ENCODE measurements at regions not wholly inside any gene's neighbourhood (a gene's known extent, or its start where the extent isn't known, plus 50 kb on each side); places are given as distances from the start of the nearest gene placed in this dataset.
"Not testable (repeated sequence)": the region's sequence is repeated elsewhere in the genome, so short reads cannot be mapped to it uniquely, and the experiment has no call there.

GRCh38 chr4:55028196-55028595 is 97.2 kb downstream of the KDR start:
- ATAC-seq (replicated peaks in 1 of 2) (no peak), DNase-seq (no peak)
- H3K36me3 Mint-ChIP-seq (ENCODE audit: insufficient read depth in 2 of 2): no peaks in the 10 kb centered on the region
- H3K27me3 Mint-ChIP-seq (ENCODE audit: low read depth): peaks cover 10% of the 10 kb centered on the region
- H3K4me1 Mint-ChIP-seq (ENCODE audit: low read depth): no peaks in the 10 kb centered on the region
- H3K4me3 Mint-ChIP-seq: no peak overlapping the region
- H3K9me3 Mint-ChIP-seq: no peaks in the 10 kb centered on the region
- H3K27ac Mint-ChIP-seq: no peak overlapping the region

- no peak overlapping the region for H3K27ac Mint-ChIP-seq
- no peaks in the 10 kb centered on the region for H3K4me1 Mint-ChIP-seq (ENCODE audit: low read depth)
- H3K9me3 Mint-ChIP-seq: no peaks in the 10 kb centered on the region
- H3K4me3 Mint-ChIP-seq: no peak overlapping the region
- no peak for DNase-seq
- peaks cover 5% of the 10 kb centered on the region for H3K27me3 Mint-ChIP-seq (ENCODE audit: low read depth)
- ATAC-seq (replicated peaks in 1 of 2): no peak
- no peaks in the 10 kb centered on the region for H3K36me3 Mint-ChIP-seq (ENCODE audit: insufficient read depth in 2 of 2)
Observed at GRCh38 chr4:55027596-55027995, 97.8 kb downstream of the KDR start.

DNA sequence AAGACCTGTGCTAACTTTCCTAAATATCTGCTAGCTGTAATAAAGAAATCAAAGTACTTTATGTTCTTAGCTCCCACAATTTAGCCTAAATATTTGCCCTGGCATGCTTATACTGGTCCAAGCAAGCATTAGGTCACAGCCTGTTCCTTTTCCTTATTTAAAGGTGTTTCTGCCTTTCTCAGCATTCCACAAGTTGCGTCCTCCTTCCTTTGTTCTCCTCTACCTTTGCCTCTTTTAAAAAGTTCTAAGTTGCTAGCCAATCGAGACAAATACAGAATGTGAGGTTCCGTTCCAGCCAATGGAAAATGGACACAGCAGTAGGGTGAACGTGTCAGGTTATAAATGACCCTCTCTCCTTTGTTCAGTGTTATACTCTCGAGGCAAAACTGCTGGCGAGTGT is 99.9 kb downstream of the KDR start:
- H3K4me3 Mint-ChIP-seq; DNase-seq; H3K4me1 Mint-ChIP-seq (ENCODE audit: low read depth); H3K27ac Mint-ChIP-seq; H3K27me3 Mint-ChIP-seq (ENCODE audit: low read depth); H3K36me3 Mint-ChIP-seq (ENCODE audit: insufficient read depth in 2 of 2); H3K9me3 Mint-ChIP-seq; ATAC-seq (replicated peaks in 1 of 2): not testable (repeated sequence)

- no peaks in the 10 kb centered on the region for H3K4me1 Mint-ChIP-seq (ENCODE audit: low read depth)
- H3K27ac Mint-ChIP-seq: no peak overlapping the region
- H3K4me3 Mint-ChIP-seq: no peak overlapping the region
- H3K36me3 Mint-ChIP-seq (ENCODE audit: insufficient read depth in 2 of 2): no peaks in the 10 kb centered on the region
- no peaks in the 10 kb centered on the region for H3K9me3 Mint-ChIP-seq
- ATAC-seq (replicated peaks in 1 of 2) (no peak), DNase-seq (no peak)
- peaks cover 20% of the 10 kb centered on the region for H3K27me3 Mint-ChIP-seq (ENCODE audit: low read depth)
Observed at GRCh38 chr4:55023030-55023429, 102.4 kb downstream of the KDR start.

GRCh38 chr4:55021214-55021613 is 104.2 kb downstream of the KDR start:
- H3K27me3 Mint-ChIP-seq (ENCODE audit: low read depth): peaks cover 20% of the 10 kb centered on the region

DNA sequence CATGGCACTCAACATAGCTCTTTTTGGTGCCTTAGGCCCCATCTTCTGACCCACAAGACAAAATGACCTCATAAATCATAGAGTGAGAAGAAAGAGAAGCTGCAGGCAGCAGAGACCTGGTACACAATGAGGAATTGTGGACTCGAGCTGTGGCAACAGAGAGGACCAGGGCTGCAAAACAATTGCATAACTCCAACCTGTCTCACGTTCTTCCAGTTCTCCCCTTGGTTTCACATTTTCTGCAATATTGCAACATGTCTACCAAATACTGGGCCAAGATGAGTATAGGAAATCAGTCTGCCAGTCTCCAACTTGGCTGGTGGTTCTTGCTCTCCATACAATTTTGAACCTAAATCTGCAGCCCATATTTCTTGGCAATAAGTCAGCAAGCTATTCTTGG is 105.3 kb downstream of the KDR start:
- no peak overlapping the region for H3K27ac Mint-ChIP-seq
- H3K36me3 Mint-ChIP-seq (ENCODE audit: insufficient read depth in 2 of 2): no peaks in the 10 kb centered on the region
- no peak for DNase-seq
- ATAC-seq (replicated peaks in 1 of 2): no peak
- no peaks in the 10 kb centered on the region for H3K4me1 Mint-ChIP-seq (ENCODE audit: low read depth)
- no peak overlapping the region for H3K4me3 Mint-ChIP-seq
- peaks cover 0 to 2% of the 10 kb centered on the region in 2 donors for H3K9me3 Mint-ChIP-seq
- peaks cover 20% of the 10 kb centered on the region for H3K27me3 Mint-ChIP-seq (ENCODE audit: low read depth)

More at GRCh38 chr4:55021214-55021613, 104.2 kb downstream of the KDR start:
- Mint-ChIP-seq H3K4me1 (ENCODE audit: low read depth) (no peaks in the 10 kb centered on the region), H3K9me3 (no peaks in the 10 kb centered on the region), H3K27ac (no peak overlapping the region), H3K4me3 (no peak overlapping the region), H3K36me3 (ENCODE audit: insufficient read depth in 2 of 2) (no peaks in the 10 kb centered on the region)
- no peak for ATAC-seq (replicated peaks in 1 of 2)
- DNase-seq: no peak

DNA sequence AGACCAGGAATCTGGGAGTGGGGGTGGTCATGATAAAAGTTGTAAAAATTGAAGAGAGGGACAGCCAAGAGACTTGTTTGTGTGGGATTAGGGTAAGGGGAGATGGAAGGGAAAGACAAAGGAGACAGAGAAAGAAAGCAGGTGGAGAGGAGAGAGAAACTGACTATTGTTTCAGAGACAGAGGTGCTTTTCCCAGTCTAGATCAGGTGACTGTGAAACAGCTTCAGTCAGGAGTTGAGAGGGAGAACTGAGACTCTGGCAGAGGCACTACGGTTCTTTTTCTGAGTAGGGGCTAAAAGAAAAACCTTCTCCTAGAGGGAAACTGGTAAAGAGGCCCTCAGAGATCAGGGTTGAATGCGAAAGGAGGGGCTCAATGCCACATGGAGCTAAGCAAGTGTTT is 106.4 kb downstream of the KDR start:
- Mint-ChIP-seq H3K4me3 (no peak overlapping the region), H3K27me3 (ENCODE audit: low read depth) (peaks cover 20% of the 10 kb centered on the region), H3K36me3 (ENCODE audit: insufficient read depth in 2 of 2) (no peaks in the 10 kb centered on the region), H3K27ac (no peak overlapping the region), H3K9me3 (peaks cover 0 to 2% of the 10 kb centered on the region in 2 donors), H3K4me1 (ENCODE audit: low read depth) (no peaks in the 10 kb centered on the region)
- no peak for ATAC-seq (replicated peaks in 1 of 2)
- no peak for DNase-seq

DNA sequence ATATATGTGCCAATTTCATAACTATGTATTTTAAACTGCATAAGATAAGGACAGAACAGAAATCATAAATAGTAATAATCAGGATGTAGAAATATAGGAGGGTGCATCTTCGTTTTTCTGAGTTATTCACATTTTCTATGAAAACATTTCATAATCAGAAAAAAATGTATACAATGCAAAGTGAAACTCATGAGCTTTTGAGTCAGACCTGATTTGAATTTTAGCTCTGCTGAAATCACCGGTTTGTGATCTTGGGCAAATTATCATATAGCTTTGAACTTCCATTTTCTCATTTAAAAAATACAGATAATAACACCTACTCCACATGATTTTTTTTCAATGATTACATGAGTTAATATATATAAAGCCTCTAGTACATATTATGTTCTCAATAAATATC is 106.9 kb downstream of the KDR start:
- no peaks in the 10 kb centered on the region for H3K36me3 Mint-ChIP-seq (ENCODE audit: insufficient read depth in 2 of 2)
- H3K4me1 Mint-ChIP-seq (ENCODE audit: low read depth): no peaks in the 10 kb centered on the region
- DNase-seq (no peak), ATAC-seq (replicated peaks in 1 of 2) (no peak)
- no peak overlapping the region for H3K4me3 Mint-ChIP-seq
- H3K9me3 Mint-ChIP-seq: peaks cover 0 to 2% of the 10 kb centered on the region in 2 donors
- H3K27me3 Mint-ChIP-seq (ENCODE audit: low read depth): peaks cover 20% of the 10 kb centered on the region
- no peak overlapping the region for H3K27ac Mint-ChIP-seq

- Mint-ChIP-seq H3K4me3 (no peak overlapping the region), H3K36me3 (ENCODE audit: insufficient read depth in 2 of 2) (no peaks in the 10 kb centered on the region), H3K27ac (no peak overlapping the region)
Observed at GRCh38 chr4:55017406-55017805, 108.0 kb downstream of the KDR start.

GRCh38 chr4:55016131-55016530 is 109.3 kb downstream of the KDR start:
- Mint-ChIP-seq H3K36me3 (ENCODE audit: insufficient read depth in 2 of 2) (no peaks in the 10 kb centered on the region), H3K4me1 (ENCODE audit: low read depth) (no peaks in the 10 kb centered on the region), H3K4me3 (no peak overlapping the region), H3K27ac (no peak overlapping the region), H3K27me3 (ENCODE audit: low read depth) (peaks cover 11% of the 10 kb centered on the region), H3K9me3 (peaks cover 0 to 2% of the 10 kb centered on the region in 2 donors)
- DNase-seq (no peak), ATAC-seq (replicated peaks in 1 of 2) (no peak)

More at GRCh38 chr4:55017406-55017805, 108.0 kb downstream of the KDR start:
- Mint-ChIP-seq H3K4me1 (ENCODE audit: low read depth) (no peaks in the 10 kb centered on the region), H3K27me3 (ENCODE audit: low read depth) (peaks cover 20% of the 10 kb centered on the region), H3K9me3 (peaks cover 0 to 2% of the 10 kb centered on the region in 2 donors)
- DNase-seq (no peak), ATAC-seq (replicated peaks in 1 of 2) (no peak)

- H3K9me3 Mint-ChIP-seq: peaks cover 0 to 2% of the 10 kb centered on the region in 2 donors
- H3K27ac Mint-ChIP-seq: no peak overlapping the region
- H3K27me3 Mint-ChIP-seq (ENCODE audit: low read depth): peaks cover 4% of the 10 kb centered on the region
- H3K36me3 Mint-ChIP-seq (ENCODE audit: insufficient read depth in 2 of 2): no peaks in the 10 kb centered on the region
- ATAC-seq (replicated peaks in 1 of 2) (no peak), DNase-seq (no peak)
- no peak overlapping the region for H3K4me3 Mint-ChIP-seq
- no peaks in the 10 kb centered on the region for H3K4me1 Mint-ChIP-seq (ENCODE audit: low read depth)
Observed at GRCh38 chr4:55014876-55015275, 110.5 kb downstream of the KDR start.

- Mint-ChIP-seq H3K4me3 (no peak overlapping the region), H3K27ac (no peak overlapping the region), H3K36me3 (ENCODE audit: insufficient read depth in 2 of 2) (no peaks in the 10 kb centered on the region), H3K9me3 (peaks cover 0 to 2% of the 10 kb centered on the region in 2 donors), H3K27me3 (ENCODE audit: low read depth) (no peaks in the 10 kb centered on the region), H3K4me1 (ENCODE audit: low read depth) (no peaks in the 10 kb centered on the region)
- no peak for DNase-seq
- ATAC-seq (replicated peaks in 1 of 2): no peak
Observed at GRCh38 chr4:55013431-55013955, 111.9 kb downstream of the KDR start.

GRCh38 chr4:55012363-55013230 is 112.8 kb downstream of the KDR start:
- Mint-ChIP-seq H3K4me1 (ENCODE audit: low read depth) (no peaks in the 10 kb centered on the region), H3K4me3 (no peak overlapping the region), H3K9me3 (peaks cover 0 to 2% of the 10 kb centered on the region in 2 donors), H3K36me3 (ENCODE audit: insufficient read depth in 2 of 2) (no peaks in the 10 kb centered on the region), H3K27ac (no peak overlapping the region), H3K27me3 (ENCODE audit: low read depth) (no peaks in the 10 kb centered on the region)
- no peak for ATAC-seq (replicated peaks in 1 of 2)
- DNase-seq: no peak

DNA sequence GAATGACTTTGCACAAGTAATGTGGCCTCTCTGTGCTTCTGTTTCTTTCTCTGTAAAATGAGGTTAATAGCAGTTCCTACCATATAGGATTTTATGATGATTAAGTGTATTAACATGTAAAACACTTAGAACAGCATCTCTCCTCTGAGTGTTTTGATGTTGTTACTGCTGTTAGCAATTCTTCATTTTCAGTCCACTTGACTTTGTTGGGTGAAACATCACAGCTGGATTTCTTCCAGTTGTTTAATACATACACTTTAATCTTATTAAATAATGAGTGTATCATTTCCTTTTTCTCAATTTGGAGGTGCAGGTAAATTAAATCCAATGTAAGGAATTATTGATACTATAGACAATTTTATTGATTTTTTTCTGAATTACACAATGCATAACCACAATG is 113.6 kb downstream of the KDR start:
- Mint-ChIP-seq H3K9me3 (peaks cover 0 to 2% of the 10 kb centered on the region in 2 donors), H3K27me3 (ENCODE audit: low read depth) (no peaks in the 10 kb centered on the region), H3K4me3 (no peak overlapping the region), H3K27ac (no peak overlapping the region), H3K36me3 (ENCODE audit: insufficient read depth in 2 of 2) (no peaks in the 10 kb centered on the region), H3K4me1 (ENCODE audit: low read depth) (no peaks in the 10 kb centered on the region)
- DNase-seq: no peak
- no peak for ATAC-seq (replicated peaks in 1 of 2)
